Fibroblast of mammary gland (primary cell): ENCODE measurements at regions not wholly inside any gene's neighbourhood (a gene's known extent, or its start where the extent isn't known, plus 50 kb on each side); places are given as distances from the start of the nearest gene placed in this dataset.
A peak's percentile ranks its signal among the peaks of the same experiment; 100 is the strongest.

Source experiments
- DNase-seq: peaks from one replicate; pipeline ENCODE4 v3.0.0-alpha.2; 2010; ENCODE audit warnings: low read depth
- H3K4me3 ChIP-seq: 2 replicates; pipeline ENCODE4 v1.5.1; 2011; ENCODE audit warnings: low read depth, mild to moderate bottlenecking, low read length, moderate library complexity; ENCODE audit not compliant: control insufficient read depth
- TF ChIP-seq, protein P1 (sequence below): conservative IDR thresholded peaks from 2 replicates; pipeline ENCODE4 v1.5.1; 2011; ENCODE audit warnings: low read depth, low read length, inconsistent platforms; ENCODE audit not compliant: control insufficient read depth, insufficient read depth

DNA sequence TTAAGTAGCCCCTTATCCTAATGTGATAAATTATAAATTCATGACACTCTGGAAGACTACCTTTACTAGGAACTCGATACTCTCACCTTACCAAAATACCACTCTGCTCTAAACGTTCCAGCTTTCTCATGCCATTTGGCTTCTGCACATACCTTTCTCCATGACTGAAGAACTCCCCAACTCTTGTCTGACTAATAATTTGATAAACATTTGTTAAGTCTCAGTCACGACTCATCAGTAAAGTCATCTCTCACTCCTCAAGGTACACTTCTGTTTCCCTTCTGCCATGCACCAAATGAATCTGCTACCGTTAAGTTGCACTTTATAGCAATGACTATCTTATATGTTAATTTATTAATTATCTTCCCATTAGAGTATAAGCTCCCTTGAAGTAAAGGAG, 498.3 kb upstream of the NOVA1 start:
- TF ChIP-seq, protein P1, sequence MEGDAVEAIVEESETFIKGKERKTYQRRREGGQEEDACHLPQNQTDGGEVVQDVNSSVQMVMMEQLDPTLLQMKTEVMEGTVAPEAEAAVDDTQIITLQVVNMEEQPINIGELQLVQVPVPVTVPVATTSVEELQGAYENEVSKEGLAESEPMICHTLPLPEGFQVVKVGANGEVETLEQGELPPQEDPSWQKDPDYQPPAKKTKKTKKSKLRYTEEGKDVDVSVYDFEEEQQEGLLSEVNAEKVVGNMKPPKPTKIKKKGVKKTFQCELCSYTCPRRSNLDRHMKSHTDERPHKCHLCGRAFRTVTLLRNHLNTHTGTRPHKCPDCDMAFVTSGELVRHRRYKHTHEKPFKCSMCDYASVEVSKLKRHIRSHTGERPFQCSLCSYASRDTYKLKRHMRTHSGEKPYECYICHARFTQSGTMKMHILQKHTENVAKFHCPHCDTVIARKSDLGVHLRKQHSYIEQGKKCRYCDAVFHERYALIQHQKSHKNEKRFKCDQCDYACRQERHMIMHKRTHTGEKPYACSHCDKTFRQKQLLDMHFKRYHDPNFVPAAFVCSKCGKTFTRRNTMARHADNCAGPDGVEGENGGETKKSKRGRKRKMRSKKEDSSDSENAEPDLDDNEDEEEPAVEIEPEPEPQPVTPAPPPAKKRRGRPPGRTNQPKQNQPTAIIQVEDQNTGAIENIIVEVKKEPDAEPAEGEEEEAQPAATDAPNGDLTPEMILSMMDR: no peak
- peak; percentile 2 for DNase-seq
- no peak overlapping the region for H3K4me3 ChIP-seq

DNA sequence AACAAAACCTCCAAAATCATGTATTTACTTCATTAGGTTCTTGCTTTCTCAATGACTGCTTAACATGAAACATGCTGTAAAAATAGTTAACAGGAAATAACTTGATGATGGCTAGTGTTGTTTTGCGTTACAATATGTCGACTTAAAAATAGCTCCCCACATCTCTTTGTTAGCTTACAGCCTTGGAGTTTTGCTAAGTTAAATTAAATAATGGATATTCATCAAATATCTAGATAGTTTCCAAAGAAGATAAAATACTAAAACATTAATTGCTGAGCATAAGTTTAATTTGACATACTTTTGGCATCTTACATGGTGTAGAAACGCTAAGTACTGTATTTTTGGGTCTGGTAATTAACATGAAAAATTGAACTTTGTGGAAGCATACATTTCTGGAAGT, 500.6 kb upstream of the NOVA1 start:
- no peak for DNase-seq
- TF ChIP-seq, protein P1: no peak
- H3K4me3 ChIP-seq: no peak overlapping the region

DNA sequence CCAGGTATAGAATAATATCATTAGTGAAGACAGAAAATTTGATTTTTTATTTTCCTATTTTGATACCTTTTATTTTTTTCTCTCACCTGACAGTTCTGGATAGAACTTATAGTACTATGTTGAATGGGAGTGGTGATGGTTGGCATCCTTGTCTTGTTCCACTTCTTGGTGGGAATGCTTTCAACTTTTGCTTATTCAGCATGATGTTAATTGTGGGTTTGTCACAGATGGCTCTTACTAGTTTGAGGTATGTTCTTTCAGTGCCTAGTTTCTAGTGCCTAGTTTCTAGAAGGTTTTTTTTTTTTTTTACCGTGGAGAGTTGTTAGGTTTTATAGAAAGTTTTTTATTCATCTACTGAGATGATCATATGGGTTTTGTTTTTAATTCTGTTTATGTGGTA, 516.3 kb upstream of the NOVA1 start:
- TF ChIP-seq, protein P1: no peak
- no peak overlapping the region for H3K4me3 ChIP-seq
- no peak for DNase-seq

DNA sequence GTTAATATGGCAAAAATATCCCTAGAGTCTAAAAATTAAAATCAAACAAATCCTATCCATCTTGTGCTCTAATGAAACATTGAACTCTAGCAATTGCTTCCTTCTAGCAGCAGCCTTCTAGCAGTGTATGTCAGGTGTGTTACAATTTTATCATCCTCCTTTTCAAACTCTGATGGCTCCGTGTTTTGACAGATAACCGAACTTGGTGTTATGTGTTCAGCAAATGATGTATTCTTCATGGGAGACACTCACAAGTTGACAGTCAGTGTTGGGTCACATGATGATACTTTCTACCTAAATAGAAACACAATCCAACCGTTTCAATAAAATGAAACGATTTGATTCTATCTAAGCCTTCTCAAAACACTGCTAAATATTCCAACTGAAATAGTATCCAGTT, 525.3 kb upstream of the NOVA1 start:
- no peak overlapping the region for H3K4me3 ChIP-seq
- TF ChIP-seq, protein P1: no peak
- DNase-seq: no peak

DNA sequence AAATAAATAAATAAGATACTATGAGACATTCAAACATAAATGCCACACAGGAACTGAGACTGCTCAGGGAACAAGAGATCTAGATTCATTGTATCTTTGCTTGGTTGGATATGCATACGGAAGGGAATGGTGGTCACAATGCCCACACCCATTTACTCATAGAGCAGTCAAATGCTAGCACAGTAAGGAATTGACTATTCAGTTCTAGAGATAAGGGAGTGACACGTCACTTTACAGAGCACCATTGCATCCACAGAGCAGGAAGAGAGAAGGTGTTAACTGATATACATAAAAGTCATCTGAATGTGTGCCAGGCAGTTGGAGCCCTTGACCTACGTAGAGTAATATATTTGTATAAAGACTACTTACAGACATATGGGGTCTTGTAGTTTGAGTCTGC, 530.0 kb upstream of the NOVA1 start:
- no peak for DNase-seq
- TF ChIP-seq, protein P1: no peak
- H3K4me3 ChIP-seq: no peak overlapping the region

DNA sequence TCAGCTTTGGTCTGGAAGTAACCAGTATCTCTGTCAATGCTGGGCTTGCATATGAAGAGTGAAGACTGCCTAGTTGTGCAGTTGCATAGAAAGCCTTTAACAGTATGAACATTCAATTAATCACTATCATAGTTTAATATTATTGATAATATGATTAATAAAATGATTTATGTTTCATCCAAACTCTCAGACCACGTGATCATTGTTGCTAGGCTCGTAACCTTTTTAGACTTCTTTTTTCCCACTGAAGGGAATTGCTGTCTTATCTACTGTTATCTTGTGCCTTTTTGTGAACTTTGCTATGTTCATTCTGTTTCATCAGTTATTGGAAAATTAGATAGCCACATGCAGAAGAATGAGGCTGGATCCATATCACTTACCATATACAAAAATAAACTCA, 536.4 kb upstream of the NOVA1 start:
- TF ChIP-seq, protein P1: no peak
- no peak for DNase-seq
- no peak overlapping the region for H3K4me3 ChIP-seq

DNA sequence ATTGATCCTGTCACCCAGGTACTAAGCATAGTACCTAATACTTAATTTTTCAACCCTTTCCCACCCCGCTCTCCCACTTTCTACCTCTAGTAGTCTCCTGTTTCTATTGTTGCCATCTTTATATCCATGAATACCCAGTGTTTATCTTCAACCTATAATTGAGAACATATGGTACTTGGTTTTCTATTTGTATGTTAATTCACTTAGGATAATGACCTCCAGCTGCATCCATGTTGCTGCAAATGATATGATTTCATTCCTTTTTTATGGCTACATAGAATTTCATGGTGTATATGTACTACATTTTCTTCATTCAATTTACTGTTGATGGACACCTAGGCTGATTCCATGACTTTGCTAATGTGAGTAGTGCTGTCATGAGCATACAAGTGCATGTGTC, 547.3 kb upstream of the NOVA1 start:
- TF ChIP-seq, protein P1: no peak
- no peak overlapping the region for H3K4me3 ChIP-seq
- DNase-seq: no peak
